ENCODE measurements at regions not wholly inside any gene's neighbourhood (a gene's known extent, or its start where the extent isn't known, plus 50 kb on each side); places are given as distances from the start of the nearest gene placed in this dataset.
"Not testable (repeated sequence)": the region's sequence is repeated elsewhere in the genome, so short reads cannot be mapped to it uniquely, and the experiment has no call there.

DNA sequence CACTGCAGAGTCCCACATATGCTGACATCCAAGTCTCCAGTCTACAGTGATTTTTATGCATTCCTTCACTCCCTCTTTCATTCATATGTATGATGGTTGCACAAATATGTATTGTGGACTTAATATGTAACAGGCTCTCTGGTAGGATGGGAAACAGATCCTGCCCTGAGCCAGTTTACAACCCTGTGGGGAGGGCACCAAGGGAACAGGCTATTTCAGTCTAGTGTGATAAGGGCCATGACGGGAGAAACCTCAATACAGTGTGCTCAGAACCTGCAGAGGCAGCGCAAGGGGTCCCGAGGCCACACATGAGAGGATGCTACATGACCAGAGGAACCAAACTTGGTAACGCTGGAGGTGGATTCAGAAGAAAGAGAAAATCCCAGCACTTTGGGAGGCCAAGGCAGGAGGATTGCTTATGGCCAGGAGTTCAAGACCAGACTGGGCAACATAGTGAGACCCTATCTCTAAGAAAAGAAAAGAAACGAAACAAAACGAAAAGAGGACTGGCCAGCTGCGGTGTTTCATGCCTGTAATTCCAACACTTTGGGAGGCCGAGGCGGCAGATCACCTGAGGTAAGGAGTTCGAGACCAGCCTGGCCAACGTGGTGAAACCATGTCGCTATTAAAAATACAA lies 249.8 kb upstream of the JARID2 start:
- FAIRE-seq, result no peak

DNA sequence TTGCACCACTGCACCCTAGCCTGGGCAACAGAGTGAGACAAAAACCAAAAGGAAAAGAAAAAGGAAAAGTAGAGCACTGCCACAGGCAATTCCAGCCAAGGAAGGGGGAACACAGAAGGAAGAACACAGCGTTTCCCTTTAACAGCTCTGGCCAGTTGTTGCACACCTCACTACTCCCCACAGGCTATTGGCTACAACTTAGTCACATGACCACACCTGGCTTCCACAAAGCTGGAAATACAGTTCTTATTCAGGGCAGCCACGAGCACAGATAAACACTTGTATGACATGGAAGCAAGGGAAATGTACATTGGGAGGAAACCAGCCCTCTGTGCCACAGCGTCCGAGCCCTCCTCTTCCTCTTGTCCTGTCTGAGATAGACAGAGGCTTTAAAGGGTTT lies 249.0 kb upstream of the JARID2 start:
- FAIRE-seq, result no peak

- no peak for FAIRE-seq
Observed at GRCh38 chr6:14997507-14997906, 248.4 kb upstream of the JARID2 start.

DNA sequence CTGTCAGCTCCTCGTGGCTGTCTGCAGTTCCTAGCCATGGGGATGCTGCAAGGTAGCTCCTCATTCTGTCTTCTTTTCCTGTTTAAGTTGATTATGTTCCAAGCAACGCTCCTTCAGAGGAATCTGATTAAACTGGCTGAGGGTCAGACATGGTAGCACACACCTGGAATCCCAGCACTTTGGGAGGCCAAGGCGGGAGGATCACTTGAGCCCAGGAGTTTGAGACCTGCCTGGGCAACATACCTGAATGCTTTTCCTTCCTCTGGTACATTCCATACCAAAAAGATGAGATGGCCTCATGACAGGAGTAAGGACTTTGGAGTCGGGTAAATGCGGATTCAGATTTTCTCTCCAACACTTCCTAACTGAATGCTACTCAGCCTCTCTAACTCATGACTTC lies 246.8 kb upstream of the JARID2 start:
- no peak for FAIRE-seq

DNA sequence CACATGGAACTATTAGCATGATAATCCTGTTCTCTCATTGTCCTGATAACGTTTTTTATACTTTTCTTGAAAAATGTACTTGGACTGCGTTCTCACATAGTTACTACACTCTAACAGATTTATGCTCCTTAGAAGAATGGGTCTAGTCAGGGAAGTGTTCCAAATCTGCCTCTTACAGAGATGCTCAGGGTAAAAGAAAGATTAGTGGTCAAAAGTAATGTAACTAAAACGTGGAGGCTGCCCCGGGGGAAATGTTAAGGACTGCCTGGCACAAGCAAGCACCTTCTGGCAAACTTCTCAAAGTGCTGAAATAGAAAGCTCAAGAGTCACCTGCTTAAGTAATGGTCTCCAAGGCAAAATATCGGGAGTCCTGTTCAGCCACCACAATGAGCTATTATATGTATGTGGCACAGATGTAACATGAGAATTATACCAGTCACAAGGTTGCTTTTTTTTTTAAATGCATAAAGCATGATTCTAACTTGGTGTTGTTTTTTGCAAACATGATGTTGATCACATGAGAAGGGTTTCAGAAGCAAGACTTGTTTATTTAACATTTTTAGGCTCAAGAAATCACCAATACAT lies 244.5 kb upstream of the JARID2 start:
- FAIRE-seq, result no peak

- no peak for FAIRE-seq
Observed at GRCh38 chr6:15008269-15008668, 237.6 kb upstream of the JARID2 start.

DNA sequence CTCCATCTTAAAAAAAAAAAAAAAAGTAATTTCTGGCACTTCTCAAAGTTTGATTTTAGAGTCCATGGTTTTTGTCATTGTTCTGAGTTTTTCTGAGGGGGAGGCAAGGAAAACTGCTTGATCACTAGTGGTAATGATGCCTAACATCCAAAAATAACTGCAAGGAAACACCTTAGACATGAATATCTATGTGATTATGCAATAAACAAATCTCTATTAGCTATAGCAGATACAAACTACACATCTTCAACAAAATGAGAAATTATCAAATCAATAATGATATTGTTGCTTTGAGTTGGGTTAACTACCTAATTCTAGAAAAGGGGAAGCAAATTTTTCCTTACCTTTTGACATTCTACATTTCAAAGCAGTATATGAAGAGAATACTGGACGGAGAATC lies 230.9 kb upstream of the JARID2 start:
- no peak for FAIRE-seq

DNA sequence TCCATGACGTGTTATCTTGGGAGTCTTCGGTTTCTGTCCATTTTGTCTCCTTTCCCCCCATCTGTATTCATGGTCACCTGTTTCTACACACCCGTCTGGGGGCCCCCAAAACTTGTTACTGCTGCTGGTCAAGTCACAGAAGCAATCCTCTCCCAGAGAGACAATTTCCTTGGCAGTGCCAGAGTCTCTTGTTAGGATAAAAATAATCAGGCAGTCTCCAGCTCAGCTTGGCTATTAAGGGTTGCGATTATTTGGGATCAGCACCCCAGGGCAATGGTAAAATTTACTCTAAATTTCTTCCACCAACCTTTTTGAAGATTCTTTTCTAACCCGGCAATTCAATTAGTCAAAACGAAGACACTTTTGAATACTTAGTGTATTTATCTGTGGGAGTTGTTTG lies 229.1 kb upstream of the JARID2 start:
- FAIRE-seq, result no peak

DNA sequence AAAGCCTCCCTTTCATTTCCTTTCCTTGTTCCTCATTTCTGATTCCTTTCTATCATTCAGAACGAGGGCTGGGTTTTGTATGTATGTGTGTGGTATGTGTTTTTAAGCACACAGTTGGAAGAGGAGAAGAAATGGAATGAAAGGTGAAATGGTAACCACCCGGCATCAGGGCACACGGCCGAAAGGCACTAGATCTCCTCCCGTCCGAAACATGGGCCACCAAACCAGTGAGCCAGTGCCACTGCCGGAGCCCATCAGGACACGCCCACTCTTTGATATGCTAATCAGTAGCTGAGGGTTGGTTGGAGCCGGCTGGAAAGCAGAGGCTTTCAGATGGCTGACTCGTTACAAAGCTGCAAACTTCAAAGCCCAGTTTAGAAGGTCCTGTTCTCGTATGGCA lies 228.6 kb upstream of the JARID2 start:
- no peak for FAIRE-seq

DNA sequence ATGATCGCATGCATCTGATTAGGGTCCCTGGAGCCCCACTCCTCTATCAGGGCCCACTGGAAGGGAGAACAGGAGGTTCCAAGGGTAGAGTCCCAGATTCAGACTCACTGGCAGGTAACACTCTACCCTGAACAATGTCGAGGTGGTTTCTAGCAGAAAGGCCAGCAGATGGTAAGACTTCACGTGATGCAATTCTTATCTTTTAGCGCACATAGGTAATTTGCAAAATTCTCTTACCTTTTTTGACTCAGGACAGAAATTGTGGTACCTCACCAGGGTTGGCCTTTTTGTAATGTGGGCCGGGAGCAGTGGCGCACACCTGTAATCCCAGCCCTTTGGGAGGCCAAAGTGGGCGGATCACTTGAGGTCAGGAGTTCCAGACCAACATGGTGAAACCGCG lies 228.1 kb upstream of the JARID2 start:
- FAIRE-seq, result no peak

DNA sequence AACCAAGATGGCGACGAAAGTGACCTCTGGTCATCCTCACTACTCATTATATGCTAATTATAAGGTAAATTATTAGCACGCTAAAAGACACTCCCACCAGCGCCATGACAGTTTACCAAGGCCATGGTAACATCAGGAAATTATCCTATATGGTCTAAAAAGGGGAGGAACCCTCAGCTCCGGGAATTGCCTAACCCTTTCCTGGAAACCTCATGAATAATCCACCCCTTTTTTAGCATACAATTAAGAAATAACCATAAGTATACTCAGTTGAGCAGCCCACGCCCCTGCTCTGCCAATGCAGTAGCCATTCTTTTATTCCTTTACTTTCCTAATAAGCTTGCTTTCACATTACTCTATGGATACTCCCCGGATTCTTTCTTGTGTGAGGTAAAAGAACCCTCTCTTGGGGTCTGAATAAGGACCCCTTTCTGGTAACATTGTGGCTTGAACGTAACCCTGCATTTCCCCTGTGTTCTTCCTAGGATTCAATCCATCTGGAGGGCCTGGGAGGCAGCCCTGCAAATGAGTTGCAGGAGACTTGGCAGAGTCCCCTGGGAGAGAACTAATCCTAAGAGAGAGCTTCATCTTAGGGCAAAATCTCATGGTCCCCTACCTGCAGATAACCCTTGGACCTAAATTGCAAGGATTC lies 225.6 kb upstream of the JARID2 start:
- FAIRE-seq, result no peak

DNA sequence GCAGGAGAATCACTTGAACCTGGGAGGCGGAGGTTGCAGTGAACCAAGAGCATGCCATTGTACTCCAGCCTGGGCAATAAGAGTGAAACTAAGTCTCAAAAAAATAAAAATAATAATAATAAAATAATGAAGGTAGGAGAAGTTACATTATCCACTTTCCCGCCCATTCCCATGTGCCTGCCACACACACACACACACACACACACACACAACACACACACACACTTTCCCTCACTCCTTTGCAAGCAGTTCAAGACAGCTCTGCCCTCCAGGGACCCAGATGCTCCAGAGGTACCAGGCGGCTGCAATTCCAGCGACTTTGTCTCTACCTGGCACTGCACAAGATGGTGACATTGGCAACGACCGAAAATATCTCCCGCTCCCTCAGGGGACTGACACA lies 224.8 kb upstream of the JARID2 start:
- no peak for FAIRE-seq

- not testable (repeated sequence) for FAIRE-seq
Observed at GRCh38 chr6:15023018-15023417, 222.9 kb upstream of the JARID2 start.

DNA sequence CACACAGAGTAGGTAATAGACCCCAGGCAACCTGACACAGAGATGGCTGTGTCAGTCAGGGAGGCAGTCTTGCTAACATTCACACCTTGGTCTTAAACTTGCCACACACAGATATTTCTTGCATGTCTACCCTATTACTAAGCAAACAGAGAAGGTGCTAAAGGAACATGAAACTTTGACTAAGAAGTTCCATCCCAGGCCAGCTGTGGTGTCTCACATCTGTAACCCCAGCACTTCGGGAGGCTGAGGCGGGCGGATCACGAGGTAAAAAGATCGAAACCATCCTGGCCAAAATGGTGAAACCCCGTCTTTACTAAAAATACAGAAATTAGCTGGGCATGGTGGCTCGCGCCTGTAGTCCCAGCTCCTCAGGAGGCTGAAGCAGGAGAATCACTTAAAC lies 222.4 kb upstream of the JARID2 start:
- FAIRE-seq, result no peak

DNA sequence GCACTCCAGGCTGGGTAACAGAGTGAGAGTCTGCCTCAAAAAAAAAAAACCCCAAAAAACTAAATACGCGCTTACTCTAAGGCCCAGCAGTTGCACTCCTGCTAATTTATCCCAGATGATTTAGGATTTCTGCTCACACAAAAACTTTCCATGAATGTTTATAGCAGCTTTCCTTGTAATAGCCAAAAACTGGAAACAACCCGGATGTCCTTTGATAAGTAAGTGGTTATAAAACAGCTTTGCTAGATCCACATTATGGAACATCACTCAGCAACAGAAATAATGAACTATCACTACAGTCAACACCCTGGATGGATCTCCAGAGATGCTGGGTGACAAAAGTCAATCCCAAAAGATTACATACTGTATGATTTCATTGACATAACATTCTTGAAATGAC lies 220.4 kb upstream of the JARID2 start:
- FAIRE-seq, result no peak

DNA sequence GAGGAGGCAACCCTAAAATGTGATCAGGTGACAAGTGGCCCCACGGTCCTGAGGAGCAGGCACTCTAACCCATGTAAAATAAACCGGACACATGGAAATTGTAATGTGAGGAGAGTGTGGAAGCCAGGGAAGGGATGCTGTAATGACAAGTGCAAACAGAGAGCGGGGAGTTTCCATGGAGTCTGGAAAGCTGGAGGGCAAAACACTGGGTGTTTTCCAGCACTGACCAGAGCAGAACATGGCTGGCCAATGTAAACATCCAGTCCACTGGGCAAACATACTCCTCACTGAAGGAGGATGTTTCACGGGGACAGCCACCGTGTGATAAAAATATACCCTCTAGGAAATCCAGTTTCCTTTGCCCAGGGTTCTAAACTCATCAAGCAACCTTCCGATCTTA lies 219.0 kb upstream of the JARID2 start:
- no peak for FAIRE-seq

GRCh38 chr6:15027472-15027871 lies 218.4 kb upstream of the JARID2 start:
- no peak for FAIRE-seq

DNA sequence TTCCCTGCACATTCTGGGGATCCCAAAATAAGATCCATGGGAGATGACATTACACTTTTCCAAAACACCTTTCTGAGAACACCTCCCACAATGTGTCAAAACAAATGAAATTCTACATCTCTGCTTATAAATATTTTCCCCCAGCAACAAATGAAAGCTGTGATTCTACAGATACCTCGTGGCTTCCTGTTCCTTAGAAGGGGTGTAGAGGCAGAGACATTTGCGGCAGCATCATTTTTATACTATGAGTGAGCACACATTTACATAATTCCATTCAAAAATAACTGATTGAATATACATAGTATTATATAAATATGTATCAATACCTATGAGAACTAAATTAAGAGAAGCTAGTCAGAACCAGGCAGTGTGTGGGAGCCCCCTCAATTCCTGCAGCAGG lies 213.9 kb upstream of the JARID2 start:
- FAIRE-seq, result no peak

- FAIRE-seq, result no peak
Observed at GRCh38 chr6:15033850-15034203, 212.0 kb upstream of the JARID2 start.

GRCh38 chr6:15036690-15037245 lies 209.1 kb upstream of the JARID2 start:
- no peak for FAIRE-seq

DNA sequence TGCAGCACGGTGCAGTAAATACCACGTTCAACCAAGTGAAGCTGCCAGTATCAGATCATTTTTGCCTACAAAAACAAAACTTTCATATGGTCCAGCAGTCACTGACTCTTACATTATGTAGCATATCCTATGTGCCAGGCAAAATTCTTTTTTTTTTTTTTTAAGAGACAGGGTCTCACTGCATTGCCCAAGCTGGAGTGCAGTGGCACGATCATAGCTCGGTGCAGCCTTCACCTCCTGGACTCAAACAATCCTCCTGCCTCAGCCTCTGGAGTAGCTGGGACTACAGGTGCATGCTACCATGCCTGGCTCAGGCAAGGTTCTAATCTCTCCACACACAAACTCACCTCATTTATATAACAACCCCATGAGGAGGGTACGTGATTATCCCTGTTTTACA lies 208.6 kb upstream of the JARID2 start:
- FAIRE-seq, result no peak

DNA sequence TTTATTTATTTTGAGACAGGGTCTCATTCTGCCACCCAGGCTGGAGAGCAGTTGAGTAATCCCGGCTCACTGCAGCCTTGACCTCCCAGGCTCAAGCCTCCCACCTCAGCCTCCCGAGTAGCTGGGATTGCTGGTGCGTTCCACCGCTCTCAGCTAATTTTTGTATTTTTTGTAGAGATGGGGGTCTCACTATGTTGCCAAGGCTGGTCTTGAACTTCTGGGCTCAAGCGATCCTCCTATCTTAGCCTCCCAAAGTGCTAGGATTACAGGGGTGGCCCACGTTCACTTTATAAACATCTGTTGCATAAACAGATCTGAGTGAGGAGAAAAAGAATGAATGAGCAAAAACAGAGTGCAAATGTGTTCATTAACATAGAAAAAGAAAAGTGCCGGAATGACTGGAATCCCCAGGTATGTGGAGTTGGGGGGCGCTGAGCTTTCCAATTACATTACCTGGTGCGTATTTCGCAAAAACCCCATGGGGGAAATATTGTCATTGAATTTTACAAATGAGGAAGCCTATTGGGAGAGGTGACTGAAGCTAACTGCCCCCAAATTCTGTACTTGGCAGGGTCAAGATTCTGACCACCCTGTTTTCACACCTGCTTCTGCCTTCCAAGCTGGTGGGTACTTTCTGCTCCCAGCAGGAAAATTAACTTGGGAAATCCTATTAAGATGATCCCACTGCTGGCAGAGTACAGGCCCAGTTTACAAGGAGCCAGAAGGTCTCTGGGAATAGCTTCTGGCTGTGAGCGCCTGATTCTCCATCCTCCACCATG lies 207.7 kb upstream of the JARID2 start:
- no peak for FAIRE-seq

DNA sequence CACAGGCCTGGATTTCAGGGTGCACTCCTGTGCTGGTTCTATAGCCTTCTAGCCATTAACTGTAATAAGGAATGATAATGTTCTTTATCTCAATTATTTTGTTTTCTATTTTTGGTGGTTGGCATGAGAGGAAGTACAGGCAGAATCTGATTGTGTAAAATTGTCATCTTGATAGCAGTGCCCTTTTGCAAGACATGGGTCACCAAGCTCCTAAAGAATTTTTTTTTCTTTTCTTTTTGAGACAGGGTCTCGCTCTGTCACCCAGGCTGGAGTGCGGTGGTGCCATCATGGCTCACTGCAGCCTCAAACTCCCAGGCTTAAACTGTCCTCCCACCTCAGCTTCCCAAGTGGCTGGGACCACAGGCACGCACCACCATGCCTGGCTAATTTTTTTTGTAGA lies 206.7 kb upstream of the JARID2 start:
- no peak for FAIRE-seq

DNA sequence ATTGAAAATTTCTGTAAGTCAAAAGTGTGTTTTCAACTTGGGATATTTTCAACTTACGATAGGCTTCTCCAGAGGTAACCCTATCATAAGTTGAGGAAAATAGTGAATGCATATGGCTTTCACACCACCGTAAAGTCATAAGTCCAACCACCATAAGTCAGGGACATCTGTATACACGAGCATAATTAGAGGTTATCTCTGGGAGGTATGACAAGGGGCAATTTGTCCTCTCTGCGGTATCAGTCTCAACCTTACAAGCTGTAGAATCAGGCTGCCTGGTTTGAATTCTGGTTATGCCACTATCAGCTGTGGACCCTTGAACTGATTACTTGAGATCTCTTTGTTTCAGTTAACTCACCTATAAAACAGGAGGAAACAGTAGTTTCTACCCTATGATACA lies 202.9 kb upstream of the JARID2 start:
- FAIRE-seq, result no peak
